Left lung (tissue), 4 donors: ENCODE measurements at regions not wholly inside any gene's neighbourhood (a gene's known extent, or its start where the extent isn't known, plus 50 kb on each side); places are given as distances from the start of the nearest gene placed in this dataset.

Experiments
- ATAC-seq: fragments of 200-7000 bp; cut with Tn5 transposase; one replicate; pipeline ENCODE4 v1.9.1; 2020; ENCODE audit warnings: moderate library complexity
- DNase-seq, 4 donors: peaks; one replicate each; pipeline ENCODE4 v3.0.0-alpha.2; 2013 to 2020
- H3K27ac ChIP-seq, 2 donors: fragments of 200-600 bp; sonication (generic) in 1 of 2; one replicate each; pipeline versions ENCODE4 v1.5.0 to v1.8.0; 2020 to 2021
- H3K27me3 ChIP-seq, 2 donors: fragments of 200-600 bp; sonication (generic) in 1 of 2; one replicate each; pipeline versions ENCODE4 v1.5.0 to v1.8.0; 2020 to 2021
- H3K36me3 ChIP-seq, 2 donors: fragments of 200-600 bp; sonication (generic) in 1 of 2; one replicate each; pipeline versions ENCODE4 v1.5.0 to v1.8.0; 2020 to 2021
- H3K4me1 ChIP-seq, 2 donors: fragments of 200-600 bp; one replicate each; pipeline ENCODE4 v1.8.0; 2021
- H3K4me3 ChIP-seq, 2 donors: fragments of 200-600 bp; sonication (generic) in 1 of 2; one replicate each; pipeline versions ENCODE4 v1.5.0 to v1.8.0; 2020 to 2021; ENCODE audit warnings: mild to moderate bottlenecking in 1 of 2
- H3K9me3 ChIP-seq, 2 donors: fragments of 200-600 bp; sonication (generic) in 1 of 2; one replicate each; pipeline versions ENCODE4 v1.5.0 to v1.8.0; 2020 to 2021
- CTCF ChIP-seq, 2 donors: fragments of 200-600 bp; sonication (generic) in 1 of 2; IDR thresholded peaks; one replicate each; pipeline versions ENCODE4 v1.5.0 to v1.8.0; 2021; ENCODE audit warnings: antibody characterized with exemption in 2 of 2
- intact Hi-C, 2 donors: fragments of 100-400 bp; cut with DNase I; formaldehyde crosslinking; loops; one replicate each; pipeline versions ENCODE4 v1.11.2 to v1.14.2; 2022
- donor health status: DM: no; HTN: yes; CAD: no.
- donor health status: DM: no; HTN: no; CAD: no.

DNA sequence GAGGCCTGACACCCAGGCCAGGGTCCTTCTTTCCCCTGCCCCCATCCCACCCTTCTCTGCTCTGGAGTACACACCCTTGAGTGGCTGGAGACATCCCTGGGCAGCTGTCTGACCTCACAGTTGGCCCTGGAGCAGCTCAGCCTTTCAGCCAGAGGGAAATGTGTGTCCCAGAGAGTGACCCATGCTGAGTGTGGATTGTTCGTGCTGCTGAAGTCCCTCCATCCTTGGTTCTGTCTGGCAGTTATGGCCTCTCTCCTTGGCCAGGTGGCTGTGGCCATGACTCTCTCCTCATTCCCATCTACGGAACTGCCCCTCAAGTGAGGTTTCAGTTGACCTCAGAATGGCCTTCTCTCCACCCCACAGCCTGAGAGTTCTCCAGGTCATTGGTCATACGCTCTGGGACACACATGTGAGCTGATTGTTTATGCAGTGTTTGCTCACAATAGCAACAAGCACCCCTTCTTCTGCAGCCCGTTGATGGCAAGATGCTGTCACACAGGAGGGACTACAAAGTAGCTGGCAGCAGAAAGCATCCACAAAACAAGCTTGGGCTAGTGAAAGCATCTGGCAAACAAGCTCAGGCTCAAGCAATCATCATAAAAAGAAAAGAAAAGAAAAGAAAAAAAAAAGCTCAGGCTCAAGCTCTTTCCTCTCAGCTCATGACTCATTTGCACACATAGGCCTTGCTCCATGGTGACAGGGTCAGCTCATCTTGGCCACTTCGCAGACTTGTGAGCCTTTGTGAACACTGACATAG is 55.3 kb upstream of the ITGA11 start:
- H3K4me1 ChIP-seq, result no peaks in the 10 kb centered on the region
- ATAC-seq (peak; percentile 22), DNase-seq (no peak)
- H3K27me3 ChIP-seq, result peaks cover 0 to 19% of the 10 kb centered on the region in 2 donors
- TF ChIP-seq CTCF (IDR thresholded peaks at IDR 0.05), result no peak
- no peak overlapping the region for H3K4me3 ChIP-seq
- intact Hi-C loops, result no loop called here
- H3K36me3 ChIP-seq, result no peaks in the 10 kb centered on the region
- H3K27ac ChIP-seq, result no peak overlapping the region
- H3K9me3 ChIP-seq, result no peaks in the 10 kb centered on the region

DNA sequence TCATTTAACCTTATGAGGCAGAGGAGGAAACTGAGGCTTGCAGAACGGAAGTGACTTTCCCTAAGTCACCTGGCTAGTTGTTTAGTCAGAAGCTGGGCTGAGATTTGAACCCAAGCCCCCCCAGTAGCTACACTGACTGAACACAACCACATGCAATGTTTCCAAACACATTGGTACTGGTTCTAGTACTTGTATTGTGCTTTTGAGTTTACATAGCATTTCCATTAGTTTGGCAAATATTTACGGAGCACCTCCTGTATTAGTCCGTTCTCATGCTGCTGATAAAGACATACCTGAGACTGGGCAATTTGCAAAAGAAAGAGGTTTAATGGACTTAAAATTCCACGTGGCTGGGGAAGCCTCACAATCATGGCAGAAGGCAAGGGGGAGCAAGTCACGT is 56.3 kb upstream of the ITGA11 start:
- intact Hi-C loops, result no loop called here
- TF ChIP-seq CTCF (IDR thresholded peaks at IDR 0.05), result no peak
- no peak for ATAC-seq
- Histone ChIP-seq H3K4me1 (no peaks in the 10 kb centered on the region), H3K9me3 (no peaks in the 10 kb centered on the region), H3K27me3 (peaks cover 0 to 21% of the 10 kb centered on the region in 2 donors), H3K4me3 (no peak overlapping the region), H3K36me3 (no peaks in the 10 kb centered on the region), H3K27ac (no peak overlapping the region)
- DNase-seq, result no peak

- H3K36me3 ChIP-seq, result no peaks in the 10 kb centered on the region
- DNase-seq (no peak), ATAC-seq (no peak)
- H3K4me1 ChIP-seq, result no peaks in the 10 kb centered on the region
- H3K9me3 ChIP-seq, result no peaks in the 10 kb centered on the region
- H3K27me3 ChIP-seq, result peaks cover 0 to 21% of the 10 kb centered on the region in 2 donors
- intact Hi-C loops, result no loop called here
- H3K4me3 ChIP-seq, result no peak overlapping the region
- no peak for TF ChIP-seq CTCF (IDR thresholded peaks at IDR 0.05)
- no peak overlapping the region for H3K27ac ChIP-seq
These were observed 57.0 kb upstream of the ITGA11 start for GRCh38 chr15:68488966-68489365.

- TF ChIP-seq CTCF (IDR thresholded peaks at IDR 0.05), result no peak
- intact Hi-C loops, result no loop called here
These were observed 57.5 kb upstream of the ITGA11 start for GRCh38 chr15:68489421-68489820.

DNA sequence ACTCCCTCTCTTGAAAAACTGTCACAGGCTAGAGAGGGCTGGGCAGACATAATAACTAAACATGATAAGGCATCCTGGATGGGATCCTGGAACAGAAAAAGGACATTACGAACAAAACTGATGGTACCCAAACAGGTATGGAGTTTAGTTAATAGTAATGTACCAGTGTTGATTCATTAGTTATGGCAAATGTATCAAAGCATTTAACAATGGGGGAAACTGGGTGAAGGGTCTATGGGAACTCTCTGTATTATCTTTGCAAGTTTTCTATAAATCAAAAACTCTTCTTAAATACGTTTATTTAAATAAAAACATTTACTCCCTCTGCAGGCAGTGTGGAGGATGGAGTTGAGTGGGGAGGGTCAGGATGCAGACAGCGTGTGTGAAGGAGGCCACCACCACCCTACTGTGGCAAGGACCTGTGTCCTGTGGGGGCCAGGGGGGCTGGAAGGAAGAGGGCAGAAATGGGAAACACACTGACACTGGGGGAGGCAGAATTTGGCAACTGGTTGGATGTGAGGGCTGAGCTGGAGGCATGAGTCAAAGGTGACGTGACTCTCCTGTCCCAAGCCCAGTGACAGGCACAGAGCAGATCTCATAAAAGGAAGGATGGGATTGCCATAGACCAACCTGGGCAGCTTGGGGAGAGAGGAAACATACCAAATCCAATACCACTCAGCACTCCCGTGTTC is 59.6 kb upstream of the ITGA11 start:
- H3K27me3 ChIP-seq, result peaks cover 0 to 21% of the 10 kb centered on the region in 2 donors
- DNase-seq, result no peak
- no peak overlapping the region for H3K4me3 ChIP-seq
- intact Hi-C loops, result no loop called here
- no peaks in the 10 kb centered on the region for H3K4me1 ChIP-seq
- H3K9me3 ChIP-seq, result no peaks in the 10 kb centered on the region
- H3K36me3 ChIP-seq, result no peaks in the 10 kb centered on the region
- H3K27ac ChIP-seq, result no peak overlapping the region
- TF ChIP-seq CTCF (IDR thresholded peaks at IDR 0.05), result no peak
- ATAC-seq, result no peak

More at GRCh38 chr15:68489421-68489820, 57.5 kb upstream of the ITGA11 start:
- Histone ChIP-seq H3K27me3 (peaks cover 0 to 21% of the 10 kb centered on the region in 2 donors), H3K27ac (no peak overlapping the region), H3K9me3 (no peaks in the 10 kb centered on the region), H3K4me3 (no peak overlapping the region), H3K36me3 (no peaks in the 10 kb centered on the region), H3K4me1 (no peaks in the 10 kb centered on the region)
- DNase-seq (no peak), ATAC-seq (no peak)
